NOMO-1 (cell line): ENCODE measurements at regions not wholly inside any gene's neighbourhood (a gene's known extent, or its start where the extent isn't known, plus 50 kb on each side); places are given as distances from the start of the nearest gene placed in this dataset.

Experiments
- DNase-seq, 2 experiments: peaks; one replicate each; lab custom pipeline; 2025; ENCODE audit not compliant: unreplicated experiment in 2 of 2; lab: John Stamatoyannopoulos, UW

DNA sequence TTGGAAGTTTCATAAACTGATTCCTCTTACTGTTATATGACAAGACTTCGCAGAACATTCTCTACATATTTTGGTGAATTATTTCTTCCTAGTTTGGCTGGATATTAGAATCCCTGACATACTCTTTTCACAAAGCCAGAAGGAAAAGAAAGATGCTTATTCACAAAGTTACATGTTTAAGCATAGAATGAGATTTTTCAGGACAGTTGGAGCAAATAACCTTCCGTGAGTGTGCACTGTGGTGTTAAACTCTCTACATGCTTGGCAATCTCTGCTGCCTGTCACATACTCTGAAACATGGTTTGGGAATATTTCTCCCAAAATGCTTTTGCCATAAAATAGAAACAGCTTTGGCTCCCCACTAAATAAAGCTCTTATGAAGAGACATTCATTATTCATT is 230.0 kb upstream of the MTNR1B start:
- no peak for DNase-seq

DNA sequence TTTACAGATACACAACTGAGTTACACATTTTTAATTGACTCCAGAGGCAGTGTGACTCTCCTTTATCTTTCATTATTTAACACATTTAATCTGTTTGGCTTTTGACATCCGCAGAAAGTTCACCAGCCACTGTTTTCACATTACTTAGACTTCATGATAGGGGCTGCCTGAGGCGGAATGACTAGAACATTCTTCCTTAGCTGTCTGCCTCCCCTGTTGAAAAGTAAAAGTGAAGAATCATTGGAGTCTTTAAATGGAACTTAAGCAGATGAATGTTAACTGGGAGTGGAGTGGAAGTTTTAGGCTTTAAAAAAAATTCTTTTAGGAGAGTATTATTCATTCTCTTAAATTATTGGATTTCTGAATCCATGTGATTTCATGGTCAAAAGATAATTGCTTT is 229.2 kb upstream of the MTNR1B start:
- no peak for DNase-seq

DNA sequence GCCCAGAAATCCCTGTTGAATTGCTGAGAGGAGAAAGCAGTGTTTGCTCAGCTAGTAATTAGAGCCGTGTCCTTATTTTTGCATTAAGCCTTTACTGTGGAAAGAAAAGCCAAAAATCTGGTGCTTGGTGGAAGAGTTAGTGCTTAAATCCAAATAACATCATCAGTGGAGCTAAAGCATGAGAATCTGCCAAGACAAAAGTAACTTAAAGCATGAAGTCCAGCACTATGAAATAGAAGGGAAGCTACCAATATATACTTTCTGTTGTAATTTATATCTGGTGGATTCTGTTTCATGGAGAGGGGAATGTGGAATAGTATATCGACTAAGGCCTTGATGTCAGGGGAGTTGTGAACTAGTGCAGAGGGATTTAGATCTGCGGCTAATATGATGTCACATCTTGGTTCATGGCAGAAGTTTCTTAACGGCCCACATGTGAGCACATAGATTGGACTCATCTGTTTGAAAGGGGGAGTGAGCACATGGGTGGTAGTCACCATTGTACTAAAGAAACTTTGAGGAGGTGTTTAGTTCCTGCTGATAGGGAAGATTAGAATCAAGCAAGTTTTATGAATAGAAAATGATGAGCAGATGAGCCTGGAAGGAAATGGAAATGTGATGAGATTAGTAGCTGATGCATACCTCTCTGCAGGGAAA is 224.4 kb upstream of the MTNR1B start:
- no peak for DNase-seq

DNA sequence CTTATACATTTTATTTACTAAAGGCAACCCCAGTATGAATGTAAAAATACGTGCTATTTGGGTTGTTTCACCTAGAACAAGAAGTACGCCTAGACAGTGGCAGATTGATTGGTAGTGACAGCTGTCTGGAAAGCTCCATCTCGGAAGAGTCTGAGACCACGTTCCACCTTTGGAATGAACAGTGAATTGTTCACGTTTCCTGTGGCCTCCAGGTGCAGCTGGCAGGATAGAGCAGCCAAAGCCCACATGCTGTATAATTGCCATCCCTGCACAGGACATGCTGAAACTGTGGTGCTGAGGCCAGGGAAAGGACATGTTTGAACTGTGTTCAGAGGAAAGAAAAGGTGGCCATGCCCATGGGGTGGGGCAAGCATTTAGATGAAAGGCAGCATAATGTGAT is 218.7 kb upstream of the MTNR1B start:
- no peak for DNase-seq

GRCh38 chr11:92751594-92751993 is 217.9 kb upstream of the MTNR1B start:
- no peak for DNase-seq

GRCh38 chr11:92752122-92752521 is 217.3 kb upstream of the MTNR1B start:
- no peak for DNase-seq

DNA sequence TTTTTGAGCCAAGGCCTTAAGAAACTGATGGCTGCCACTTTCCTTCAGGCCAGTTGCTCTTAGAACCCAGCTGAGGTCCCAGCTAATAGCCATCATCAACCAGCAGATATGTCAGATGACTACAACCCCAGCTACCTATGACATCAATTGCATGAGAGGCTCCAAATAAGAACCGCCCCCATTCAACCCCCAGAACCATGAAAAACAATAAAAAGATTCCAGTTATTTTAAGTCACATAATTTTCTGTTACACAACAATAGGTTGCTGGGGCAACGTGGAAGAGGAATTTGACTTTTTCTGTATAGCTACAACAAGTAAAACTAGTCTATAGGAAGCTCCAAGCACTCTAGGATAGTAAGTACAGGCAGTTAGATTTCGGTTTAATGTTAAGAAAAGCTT is 216.3 kb upstream of the MTNR1B start:
- DNase-seq = no peak

DNA sequence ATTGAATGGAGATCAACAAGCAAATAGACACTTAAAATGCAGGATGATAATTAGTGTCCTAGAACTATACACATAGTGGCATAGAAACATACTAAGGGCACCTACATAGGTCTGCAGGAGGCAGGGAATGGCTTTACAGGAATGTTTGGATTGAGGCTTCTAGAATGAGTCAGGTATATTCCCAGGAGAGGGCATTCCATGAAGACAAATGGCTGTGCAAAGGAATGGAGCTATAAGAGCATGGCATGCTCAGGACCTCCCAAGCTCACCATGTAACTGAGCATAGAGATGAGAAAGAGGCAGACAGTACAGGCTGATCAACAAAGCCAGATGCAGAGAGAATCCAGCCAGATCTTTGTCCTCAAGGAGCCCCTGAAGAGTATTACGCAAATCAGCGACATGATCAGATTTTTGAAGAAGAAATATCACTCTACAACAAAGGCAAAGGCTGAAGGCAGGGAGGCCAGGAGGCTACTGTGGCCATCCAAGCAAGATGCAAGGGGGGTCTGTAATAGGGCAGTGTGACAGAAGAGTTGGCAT is 211.1 kb upstream of the MTNR1B start:
- DNase-seq = no peak

DNA sequence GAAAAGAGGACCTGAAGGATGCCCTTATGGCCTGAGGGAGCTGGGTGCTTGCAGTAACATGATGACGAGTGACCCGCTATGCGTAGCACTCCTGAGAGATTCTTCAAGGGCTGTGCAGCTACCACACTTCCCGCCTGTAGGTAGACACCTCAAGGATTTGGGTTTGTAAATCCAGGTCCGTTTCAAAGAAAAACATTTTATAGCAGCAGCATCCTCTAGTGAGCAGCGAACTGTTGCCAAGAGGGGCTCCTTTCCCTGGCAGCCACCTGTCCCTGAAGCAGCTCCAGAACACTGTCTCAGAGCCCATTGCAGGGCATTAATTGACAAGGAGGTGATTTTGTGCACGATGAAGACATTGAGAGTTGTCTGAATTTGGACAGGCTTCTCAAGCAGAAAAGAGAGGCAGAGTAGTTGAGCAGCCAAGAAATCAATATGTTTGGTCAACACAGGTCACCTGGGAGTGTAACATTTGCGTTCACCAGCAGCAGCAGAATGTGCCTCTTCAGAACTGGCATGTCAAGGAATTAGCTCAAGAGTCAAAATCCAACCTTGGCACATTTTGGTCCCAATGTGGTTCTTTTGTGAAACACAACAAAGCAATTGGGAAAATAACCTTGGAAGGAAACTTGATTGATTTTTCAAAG is 209.8 kb upstream of the MTNR1B start:
- DNase-seq = no peak

- DNase-seq = no peak
Measured at GRCh38 chr11:92762121-92762540, 207.3 kb upstream of the MTNR1B start.

- no peak for DNase-seq
Measured at GRCh38 chr11:92763336-92763735, 206.1 kb upstream of the MTNR1B start.

- DNase-seq = no peak
Measured at GRCh38 chr11:92764128-92764527, 205.3 kb upstream of the MTNR1B start.

- no peak for DNase-seq
Measured at GRCh38 chr11:92765082-92765840, 204.2 kb upstream of the MTNR1B start.

DNA sequence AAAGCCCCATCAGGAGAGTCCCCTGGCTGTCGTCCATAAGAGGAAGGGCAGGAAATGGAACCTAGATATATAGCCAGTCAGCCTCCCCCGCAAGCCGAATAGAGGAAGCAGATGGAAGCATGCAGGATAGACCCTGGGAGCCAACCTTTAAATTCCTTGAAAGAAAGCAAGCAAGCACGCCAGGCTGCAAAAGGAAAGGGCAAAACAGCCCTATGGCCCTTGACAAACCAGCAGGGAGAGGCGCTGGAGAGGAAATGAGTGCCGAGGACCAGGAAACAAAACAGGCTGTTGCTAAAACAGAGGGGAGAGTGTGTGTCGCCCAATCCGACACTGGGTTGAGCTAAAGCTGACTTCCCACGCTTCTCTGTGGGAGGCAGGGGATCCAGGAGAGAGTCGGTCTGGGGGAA is 203.5 kb upstream of the MTNR1B start:
- no peak for DNase-seq

- DNase-seq = no peak
Measured at GRCh38 chr11:92766698-92767097, 202.8 kb upstream of the MTNR1B start.

DNA sequence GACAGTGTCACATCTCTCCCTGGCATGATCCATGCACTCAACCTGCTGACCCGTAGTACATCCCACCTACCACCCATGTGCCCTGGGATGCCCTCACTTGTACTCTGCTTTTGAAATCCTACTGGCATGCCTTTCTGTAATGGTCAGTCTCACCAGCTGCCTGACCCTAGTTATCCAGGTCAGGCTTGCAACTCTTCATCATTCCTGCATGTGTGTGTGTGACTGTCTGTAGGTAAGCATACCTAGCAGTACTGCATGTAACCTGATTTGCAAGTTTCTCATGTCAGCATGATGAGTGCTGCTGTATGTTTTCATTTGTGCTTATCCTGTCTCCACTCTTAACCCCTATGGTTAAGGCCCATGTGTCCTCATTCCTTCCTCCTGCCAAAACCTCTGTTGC is 202.0 kb upstream of the MTNR1B start:
- DNase-seq = no peak

- no peak for DNase-seq
Measured at GRCh38 chr11:92768121-92768840, 201.2 kb upstream of the MTNR1B start.

- DNase-seq = no peak
Measured at GRCh38 chr11:92769112-92769511, 200.3 kb upstream of the MTNR1B start.

DNA sequence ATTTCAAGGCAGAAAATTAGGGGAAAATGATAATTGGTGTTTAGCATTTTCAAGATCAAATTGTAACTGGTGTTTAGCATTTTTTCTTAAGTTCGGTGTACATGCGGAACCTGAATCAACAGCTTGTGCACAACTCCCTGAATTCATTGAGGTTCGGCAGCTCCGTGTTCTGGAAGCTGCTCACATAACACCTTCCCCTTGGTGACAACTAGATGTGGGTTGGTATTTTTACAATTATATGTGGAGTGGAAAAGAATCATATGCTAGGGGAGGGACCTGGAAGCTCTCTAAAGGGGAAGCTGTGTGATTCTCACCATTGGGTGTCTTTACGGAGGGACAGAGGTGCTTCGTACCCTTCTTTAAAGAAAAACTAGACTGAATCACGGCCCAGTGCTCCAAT is 199.0 kb upstream of the MTNR1B start:
- no peak for DNase-seq

GRCh38 chr11:92770981-92771380 is 198.5 kb upstream of the MTNR1B start:
- DNase-seq = no peak

DNA sequence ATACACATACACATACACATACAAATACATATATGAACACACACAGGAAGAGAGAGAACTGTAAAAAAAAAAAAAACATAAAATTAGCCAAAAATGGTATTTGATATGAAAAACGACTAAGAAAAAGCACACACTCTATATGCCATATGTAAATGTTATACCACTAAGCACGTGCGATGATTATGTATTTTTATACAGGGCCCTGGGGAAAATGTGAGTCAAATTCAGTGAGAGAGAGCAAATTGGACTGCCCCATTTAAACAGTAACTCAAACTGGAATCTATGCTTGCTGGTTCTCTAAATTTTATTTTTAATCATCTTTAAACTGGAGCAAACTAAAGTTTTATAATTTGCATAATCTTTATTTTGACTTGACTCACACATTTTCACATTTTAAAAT is 197.8 kb upstream of the MTNR1B start:
- no peak for DNase-seq
